ENCODE measurements at regions not wholly inside any gene's neighbourhood (a gene's known extent, or its start where the extent isn't known, plus 50 kb on each side); places are given as distances from the start of the nearest gene placed in this dataset.

- H3K27ac ChIP-seq: no peak overlapping the region
These were observed 426.3 kb downstream of the GPM6A start for GRCh38 chr4:175385797-175386196.

GRCh38 chr4:175386776-175387507, 425.1 kb downstream of the GPM6A start:
- TF ChIP-seq, protein P1, sequence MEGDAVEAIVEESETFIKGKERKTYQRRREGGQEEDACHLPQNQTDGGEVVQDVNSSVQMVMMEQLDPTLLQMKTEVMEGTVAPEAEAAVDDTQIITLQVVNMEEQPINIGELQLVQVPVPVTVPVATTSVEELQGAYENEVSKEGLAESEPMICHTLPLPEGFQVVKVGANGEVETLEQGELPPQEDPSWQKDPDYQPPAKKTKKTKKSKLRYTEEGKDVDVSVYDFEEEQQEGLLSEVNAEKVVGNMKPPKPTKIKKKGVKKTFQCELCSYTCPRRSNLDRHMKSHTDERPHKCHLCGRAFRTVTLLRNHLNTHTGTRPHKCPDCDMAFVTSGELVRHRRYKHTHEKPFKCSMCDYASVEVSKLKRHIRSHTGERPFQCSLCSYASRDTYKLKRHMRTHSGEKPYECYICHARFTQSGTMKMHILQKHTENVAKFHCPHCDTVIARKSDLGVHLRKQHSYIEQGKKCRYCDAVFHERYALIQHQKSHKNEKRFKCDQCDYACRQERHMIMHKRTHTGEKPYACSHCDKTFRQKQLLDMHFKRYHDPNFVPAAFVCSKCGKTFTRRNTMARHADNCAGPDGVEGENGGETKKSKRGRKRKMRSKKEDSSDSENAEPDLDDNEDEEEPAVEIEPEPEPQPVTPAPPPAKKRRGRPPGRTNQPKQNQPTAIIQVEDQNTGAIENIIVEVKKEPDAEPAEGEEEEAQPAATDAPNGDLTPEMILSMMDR (IDR thresholded peaks at IDR 0.05): no peak
- H3K27ac ChIP-seq: no peak overlapping the region

More at GRCh38 chr4:175385797-175386196, 426.3 kb downstream of the GPM6A start:
- no peak for TF ChIP-seq ZFX (IDR thresholded peaks at IDR 0.05; ENCODE audit: borderline replicate concordance)
- TF ChIP-seq, protein P1 (IDR thresholded peaks at IDR 0.05): no peak

DNA sequence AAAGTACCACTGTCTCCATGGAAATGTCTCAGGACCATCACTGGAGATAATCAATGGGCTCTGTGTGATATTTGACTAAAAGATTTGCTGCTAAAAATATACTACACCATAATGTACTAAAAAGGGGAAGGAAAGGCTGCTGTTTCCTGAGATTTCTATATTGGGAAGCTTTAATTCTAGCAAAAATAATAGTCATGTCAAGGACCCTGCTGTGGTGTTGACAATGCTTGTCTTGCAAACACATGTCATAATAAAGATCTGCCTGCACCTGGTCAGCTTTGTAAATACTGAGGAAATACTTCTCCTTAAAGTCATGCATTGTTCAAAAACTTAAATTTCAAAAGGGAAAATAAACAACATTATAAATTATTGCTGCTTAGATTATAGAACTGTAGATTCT, 417.9 kb downstream of the GPM6A start:
- TF ChIP-seq, protein P1 (IDR thresholded peaks at IDR 0.05): no peak
- TF ChIP-seq ZFX (IDR thresholded peaks at IDR 0.05; ENCODE audit: borderline replicate concordance): no peak
- no peak overlapping the region for H3K27ac ChIP-seq

DNA sequence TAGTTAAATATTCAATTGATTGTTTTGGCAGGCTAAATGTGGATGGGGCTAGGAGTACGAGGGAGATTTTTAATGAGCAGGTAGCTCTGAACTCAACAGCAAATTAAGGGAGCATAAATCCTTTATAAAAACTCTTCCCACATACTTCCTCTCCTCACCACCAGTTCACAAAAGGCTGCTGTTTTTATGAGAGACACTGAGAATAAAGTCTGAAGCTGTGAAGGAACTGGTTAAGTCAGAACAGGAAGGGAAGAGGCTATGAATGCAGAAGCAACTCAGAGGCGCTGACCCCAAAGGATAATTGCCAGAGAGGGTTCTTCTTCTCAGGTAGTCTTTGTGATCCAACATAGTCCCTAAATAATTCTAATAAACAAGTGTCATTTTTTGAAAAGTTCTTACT, 406.1 kb downstream of the GPM6A start:
- no peak for TF ChIP-seq ZFX (IDR thresholded peaks at IDR 0.05; ENCODE audit: borderline replicate concordance)
- TF ChIP-seq, protein P1 (IDR thresholded peaks at IDR 0.05): no peak
- no peak overlapping the region for H3K27ac ChIP-seq

GRCh38 chr4:175407926-175408325, 404.1 kb downstream of the GPM6A start:
- TF ChIP-seq ZFX (IDR thresholded peaks at IDR 0.05; ENCODE audit: borderline replicate concordance): no peak
- TF ChIP-seq, protein P1 (IDR thresholded peaks at IDR 0.05): no peak
- H3K27ac ChIP-seq: no peak overlapping the region

- TF ChIP-seq ZFX (IDR thresholded peaks at IDR 0.05; ENCODE audit: borderline replicate concordance): no peak
- TF ChIP-seq, protein P1 (IDR thresholded peaks at IDR 0.05): no peak
- H3K27ac ChIP-seq: no peak overlapping the region
These were observed 400.8 kb downstream of the GPM6A start for GRCh38 chr4:175411251-175411650.

- H3K27ac ChIP-seq: no peak overlapping the region
- TF ChIP-seq, protein P1 (IDR thresholded peaks at IDR 0.05): no peak
- no peak for TF ChIP-seq ZFX (IDR thresholded peaks at IDR 0.05; ENCODE audit: borderline replicate concordance)
These were observed 399.9 kb downstream of the GPM6A start for GRCh38 chr4:175412161-175412560.

Measured in 22Rv1 (cell line).